ENCODE measurements at regions not wholly inside any gene's neighbourhood (a gene's known extent, or its start where the extent isn't known, plus 50 kb on each side); places are given as distances from the start of the nearest gene placed in this dataset.
"Not testable (repeated sequence)": the region's sequence is repeated elsewhere in the genome, so short reads cannot be mapped to it uniquely, and the experiment has no call there.

DNA sequence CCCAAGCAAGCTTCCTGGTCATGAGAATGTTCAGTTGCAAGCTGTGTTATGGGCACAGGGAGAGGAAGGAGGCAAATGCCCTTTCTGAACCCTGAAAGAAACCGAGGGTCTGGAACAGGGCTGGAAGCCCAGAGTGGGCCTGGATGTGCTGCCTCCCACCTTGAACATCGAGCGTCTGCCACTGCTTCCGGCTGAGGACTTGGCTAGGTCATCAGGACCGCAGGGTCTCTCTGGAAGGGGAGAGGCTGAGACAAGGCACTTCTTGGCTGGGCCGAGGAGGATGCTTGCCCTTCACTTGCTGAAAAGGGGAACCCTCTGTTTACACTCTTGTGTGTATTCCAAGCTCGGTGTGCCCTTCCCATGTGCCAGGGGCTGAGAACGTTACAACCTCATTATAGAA is 168.0 kb upstream of the C1orf174 start:
- no peak for DNase-seq

DNA sequence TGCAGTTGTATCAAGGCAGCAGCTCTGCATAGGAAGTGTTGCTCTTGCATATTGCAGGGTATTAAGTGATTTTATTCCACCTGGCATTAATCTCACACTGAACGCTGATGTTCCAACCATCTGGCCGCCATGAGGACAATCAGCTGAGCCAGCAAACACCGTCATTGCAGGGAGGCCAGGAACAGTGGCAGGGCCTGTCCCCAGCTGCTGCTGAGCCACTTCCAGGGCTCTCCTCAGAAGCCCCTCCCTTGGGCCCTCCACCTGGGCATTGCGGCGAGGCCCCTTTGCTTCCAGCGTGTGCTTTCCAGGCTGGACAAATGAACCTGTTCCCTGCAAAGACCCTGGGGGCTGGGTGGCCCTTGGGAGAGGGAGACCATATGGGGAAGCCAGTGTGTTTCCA is 171.6 kb upstream of the C1orf174 start:
- DNase-seq, result peak in 1 of 3 experiments; percentile 25

GRCh38 chr1:4072481-4073153 is 172.5 kb upstream of the C1orf174 start:
- DNase-seq, result peak in 1 of 3 experiments; percentile 24

DNA sequence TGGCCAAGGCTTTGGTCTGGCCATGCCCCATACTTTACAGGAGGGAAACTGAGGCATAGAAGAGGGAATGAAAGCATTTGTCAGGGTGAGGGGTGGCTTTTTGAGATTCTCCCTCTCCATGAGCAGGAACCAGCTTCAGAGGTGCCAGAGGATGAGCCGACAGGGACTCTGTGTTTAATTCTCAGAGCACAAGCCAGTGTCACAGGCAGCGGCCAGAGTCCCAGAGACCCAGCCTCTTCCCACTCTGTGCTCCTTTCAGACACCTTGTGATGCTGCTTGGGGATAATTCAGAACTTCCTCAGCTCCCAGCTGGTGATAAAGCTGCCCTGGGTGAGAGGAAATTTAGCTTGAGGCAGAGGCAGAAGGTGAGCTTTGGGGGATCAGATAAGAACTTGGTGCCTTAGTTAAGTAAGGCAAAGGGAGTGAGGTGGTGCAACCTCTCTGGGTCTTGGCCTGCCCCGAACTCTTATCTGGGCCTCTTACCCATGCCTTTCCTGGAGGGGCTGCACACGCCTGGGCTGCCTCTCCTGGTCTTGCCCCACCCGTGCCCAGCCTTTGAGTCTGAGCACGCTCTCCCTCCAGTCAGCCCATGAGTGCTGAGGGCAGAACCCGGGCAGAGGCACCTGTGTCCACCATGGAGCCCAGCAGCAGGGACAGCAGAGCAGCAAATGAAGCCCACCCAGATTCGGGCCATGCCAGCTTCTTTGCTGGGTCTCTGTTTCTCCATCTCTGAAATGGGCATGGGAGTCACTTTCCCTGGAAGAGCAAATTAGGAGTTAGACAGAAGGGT is 175.6 kb upstream of the C1orf174 start:
- no peak for DNase-seq

GRCh38 chr1:4076346-4076745 is 176.3 kb upstream of the C1orf174 start:
- no peak for DNase-seq

DNA sequence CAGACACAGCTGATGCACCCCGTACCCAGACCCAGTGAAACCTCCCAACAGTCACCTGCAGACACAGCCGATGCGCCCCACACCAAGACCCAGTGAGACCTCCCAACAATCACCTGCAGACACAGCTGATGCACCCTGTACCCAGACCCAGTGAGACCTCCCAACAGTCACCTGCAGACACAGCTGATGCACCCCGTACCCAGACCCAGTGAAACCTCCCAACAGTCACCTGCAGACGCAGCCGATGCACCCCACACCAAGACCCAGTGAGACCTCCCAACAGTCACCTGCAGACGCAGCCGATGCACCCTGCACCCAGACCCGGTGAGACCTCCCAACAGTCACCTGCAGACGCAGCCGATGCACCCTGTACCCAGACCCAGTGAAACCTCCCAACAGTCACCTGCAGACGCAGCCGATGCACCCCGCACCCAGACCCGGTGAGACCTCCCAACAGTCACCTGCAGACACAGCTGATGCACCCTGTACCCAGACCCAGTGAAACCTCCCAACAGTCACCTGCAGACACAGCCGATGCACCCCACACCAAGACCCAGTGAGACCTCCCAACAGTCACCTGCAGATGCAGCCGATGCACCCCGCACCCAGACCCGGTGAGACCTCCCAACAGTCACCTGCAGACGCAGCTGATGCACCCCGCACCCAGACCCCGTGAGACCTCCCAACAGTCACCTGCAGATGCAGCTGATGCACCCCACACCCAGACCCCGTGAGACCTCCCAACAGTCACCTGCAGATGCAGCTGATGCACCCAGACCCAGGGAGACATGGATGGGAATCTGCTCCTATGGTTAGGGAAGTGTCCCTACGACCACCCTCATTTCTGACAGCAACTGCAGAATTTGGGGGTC is 178.3 kb upstream of the C1orf174 start:
- DNase-seq, result not testable (repeated sequence)

DNA sequence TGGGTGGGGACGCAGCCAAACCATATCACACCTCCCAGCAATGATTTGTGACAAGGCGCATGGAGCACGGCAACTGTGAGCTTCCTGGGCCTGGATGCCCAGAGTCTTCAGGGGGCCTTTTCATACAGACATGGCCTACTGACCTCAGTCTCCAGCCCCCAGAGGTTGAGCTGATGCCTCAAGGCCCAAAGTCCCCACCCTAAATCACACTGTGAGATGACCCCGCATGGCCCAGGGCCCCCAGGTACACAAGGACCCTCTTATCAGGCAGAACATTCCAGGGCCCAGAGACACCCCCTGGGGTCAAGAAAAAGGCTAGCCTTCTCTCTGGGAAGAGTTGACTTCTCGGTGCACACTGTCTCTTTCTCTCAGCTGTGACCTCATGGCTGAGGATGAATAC is 179.7 kb upstream of the C1orf174 start:
- DNase-seq, result no peak

GRCh38 chr1:4081806-4082711 is 182.0 kb upstream of the C1orf174 start:
- peak in 2 of 3 experiments; percentile 20 to 39 for DNase-seq

GRCh38 chr1:4083231-4084047 is 183.4 kb upstream of the C1orf174 start:
- DNase-seq, result peak in 1 of 3 experiments; percentile 13

DNA sequence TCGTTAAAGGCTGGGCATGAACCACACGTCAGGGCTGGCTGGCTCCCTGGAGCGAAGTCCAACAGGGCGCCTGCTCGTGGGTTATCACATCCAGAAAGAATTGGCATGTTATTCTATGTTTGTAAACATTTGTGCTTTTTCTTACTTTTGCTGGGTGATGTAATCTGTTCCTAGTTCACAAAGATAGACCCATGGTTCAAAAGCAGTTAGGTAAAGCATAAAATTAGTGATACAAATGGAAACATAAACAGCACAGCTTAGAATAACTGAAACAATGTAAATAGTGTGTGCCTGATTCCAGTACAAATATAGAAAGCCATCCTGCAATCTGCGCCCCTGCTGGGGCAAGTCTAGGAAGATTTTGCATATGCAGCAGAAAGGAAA is 184.0 kb upstream of the C1orf174 start:
- no peak for DNase-seq

DNA sequence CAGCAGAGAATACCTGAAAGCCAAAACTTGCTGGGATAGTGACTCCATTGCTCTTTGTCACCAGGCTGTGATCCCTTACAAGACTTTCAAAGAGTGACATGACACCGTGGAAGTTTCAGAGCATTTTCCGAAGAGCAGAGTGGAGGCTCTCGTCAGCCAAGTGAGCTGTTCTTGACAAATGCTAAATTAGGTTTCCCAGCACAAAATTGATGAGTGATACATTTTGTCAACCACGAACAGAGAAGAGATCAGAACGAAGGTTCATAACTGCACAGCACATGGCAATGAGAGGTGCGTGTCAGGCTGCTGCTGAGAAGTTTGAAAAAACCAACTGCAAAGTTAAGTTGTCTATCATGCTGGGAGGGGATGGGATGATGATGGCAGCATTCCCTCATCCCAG is 184.4 kb upstream of the C1orf174 start:
- DNase-seq, result no peak

- no peak for DNase-seq
Measured at GRCh38 chr1:4084896-4085295, 184.8 kb upstream of the C1orf174 start.

DNA sequence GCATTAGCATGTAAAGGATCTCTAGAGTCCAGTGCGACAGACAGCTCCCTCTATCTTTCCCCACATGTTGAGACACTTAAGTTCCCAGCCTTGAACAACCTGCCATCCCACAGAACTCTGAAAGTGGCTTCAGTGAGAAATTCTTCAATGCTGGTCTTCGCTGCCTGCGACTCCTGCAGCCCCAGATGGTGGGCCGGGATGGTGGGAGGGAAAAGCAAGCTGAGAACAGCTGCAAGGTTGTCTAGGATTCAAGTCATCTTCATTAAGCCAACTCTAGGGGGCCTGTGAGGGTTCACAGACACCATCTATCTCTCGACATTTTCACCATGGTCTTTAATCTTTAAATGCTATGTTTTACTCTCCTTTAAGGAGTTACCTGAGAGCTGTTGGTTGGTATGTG is 185.5 kb upstream of the C1orf174 start:
- no peak for DNase-seq

DNA sequence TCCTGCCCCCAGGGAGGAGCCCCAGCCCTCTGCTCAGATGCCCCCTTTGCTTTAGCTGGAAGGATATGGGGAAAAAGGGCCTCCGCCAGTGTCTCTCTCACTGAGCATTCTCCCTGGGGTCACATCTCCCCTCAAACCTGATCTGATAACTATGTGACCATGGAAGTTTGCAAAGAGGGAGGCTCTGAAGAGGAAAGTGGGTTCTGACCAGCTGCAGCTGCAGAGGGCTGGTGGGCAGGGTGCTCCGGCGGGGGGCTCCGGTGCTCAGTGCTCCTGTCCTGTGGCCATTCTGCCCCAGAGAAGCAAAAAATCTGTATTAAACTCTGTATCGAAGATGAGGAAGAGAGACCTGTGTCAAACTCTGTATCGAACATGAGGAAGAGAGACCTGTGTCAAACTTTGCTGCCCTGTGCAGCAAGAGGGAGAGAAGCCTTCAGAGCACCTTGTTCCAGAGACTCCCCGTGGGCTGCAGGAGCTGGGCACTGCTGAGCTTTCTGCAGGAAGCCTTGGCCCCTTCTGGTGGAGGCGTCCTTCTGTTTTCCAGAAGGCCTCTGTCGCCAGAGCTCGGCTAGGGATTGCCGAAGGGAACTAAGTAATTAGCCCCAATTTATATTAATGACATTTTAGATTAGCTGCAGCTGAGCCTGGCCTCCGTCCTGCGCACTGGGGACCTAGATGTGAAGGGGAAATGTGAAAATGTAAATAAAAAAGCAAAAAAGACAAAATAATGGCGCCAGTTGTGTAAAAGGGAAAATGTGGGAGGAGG is 186.2 kb upstream of the C1orf174 start:
- no peak for DNase-seq

DNA sequence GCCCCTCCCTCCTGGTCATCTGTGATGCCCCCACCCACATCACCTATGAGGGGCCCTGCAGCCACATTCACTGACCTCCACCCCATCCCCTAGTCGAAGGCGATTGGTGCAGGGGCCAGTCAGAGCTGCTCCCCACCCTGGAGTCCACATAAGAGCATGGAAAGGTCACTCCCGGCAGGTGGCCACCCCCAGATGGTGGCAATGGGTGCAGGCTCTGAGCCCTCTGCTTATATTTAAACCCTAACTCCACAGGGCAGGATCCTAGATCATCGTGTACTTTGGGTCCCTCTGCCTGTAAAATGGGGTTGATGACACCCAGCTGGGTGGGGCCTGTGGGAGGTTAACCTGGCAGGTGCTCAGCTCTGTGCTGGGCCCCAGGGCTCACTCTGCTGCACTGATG is 186.8 kb upstream of the C1orf174 start:
- DNase-seq, result no peak

- no peak for DNase-seq
Measured at GRCh38 chr1:4087530-4088420, 187.7 kb upstream of the C1orf174 start.

GRCh38 chr1:4088676-4089075 is 188.6 kb upstream of the C1orf174 start:
- DNase-seq, result no peak

- no peak for DNase-seq
Measured at GRCh38 chr1:4089421-4090175, 189.5 kb upstream of the C1orf174 start.

DNA sequence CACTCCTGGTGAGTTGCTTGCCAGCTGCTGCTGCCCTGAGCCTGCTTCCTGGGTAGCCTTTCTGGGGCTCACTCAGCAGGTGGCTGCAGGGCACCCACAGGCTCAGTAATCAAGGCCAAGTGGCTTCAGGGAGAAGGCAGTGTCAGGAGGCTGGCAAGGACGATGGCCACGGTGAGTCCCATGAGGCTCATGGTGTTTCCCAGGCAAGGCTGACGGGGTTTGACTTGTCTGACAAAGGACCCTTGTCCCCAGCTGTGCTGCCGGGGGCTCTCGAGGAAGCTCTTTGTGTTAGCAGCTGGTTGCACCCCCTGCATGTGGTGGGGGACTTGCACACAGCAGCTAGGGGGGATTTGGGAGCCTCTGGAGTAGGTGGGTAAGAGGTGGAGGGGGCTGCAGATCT is 190.5 kb upstream of the C1orf174 start:
- no peak for DNase-seq

All from NCI-H1417 (cell line).